HL-60 (cell line): ENCODE measurements at regions not wholly inside any gene's neighbourhood (a gene's known extent, or its start where the extent isn't known, plus 50 kb on each side); places are given as distances from the start of the nearest gene placed in this dataset.

Experiments used
- CTCF ChIP-seq: IDR thresholded peaks from one replicate; pipeline ENCODE4 v1.5.1; 2011; ENCODE audit warnings: low read length, control low read depth, inconsistent platforms; ENCODE audit not compliant: insufficient read depth
- SPI1 ChIP-seq: IDR thresholded peaks from 2 replicates; pipeline ENCODE4 v1.6.1; 2012; ENCODE audit warnings: low read depth, mild to moderate bottlenecking, borderline replicate concordance
- TF ChIP-seq, protein P1 (sequence below): IDR thresholded peaks from 2 replicates; pipeline ENCODE4 v1.6.1; 2012; ENCODE audit warnings: low read depth; ENCODE audit not compliant: insufficient replicate concordance

GRCh38 chr1:228872080-228872479 is 136.8 kb downstream of the RHOU start:
- TF ChIP-seq SPI1 (no peak), CTCF (no peak)
- TF ChIP-seq, protein P1, sequence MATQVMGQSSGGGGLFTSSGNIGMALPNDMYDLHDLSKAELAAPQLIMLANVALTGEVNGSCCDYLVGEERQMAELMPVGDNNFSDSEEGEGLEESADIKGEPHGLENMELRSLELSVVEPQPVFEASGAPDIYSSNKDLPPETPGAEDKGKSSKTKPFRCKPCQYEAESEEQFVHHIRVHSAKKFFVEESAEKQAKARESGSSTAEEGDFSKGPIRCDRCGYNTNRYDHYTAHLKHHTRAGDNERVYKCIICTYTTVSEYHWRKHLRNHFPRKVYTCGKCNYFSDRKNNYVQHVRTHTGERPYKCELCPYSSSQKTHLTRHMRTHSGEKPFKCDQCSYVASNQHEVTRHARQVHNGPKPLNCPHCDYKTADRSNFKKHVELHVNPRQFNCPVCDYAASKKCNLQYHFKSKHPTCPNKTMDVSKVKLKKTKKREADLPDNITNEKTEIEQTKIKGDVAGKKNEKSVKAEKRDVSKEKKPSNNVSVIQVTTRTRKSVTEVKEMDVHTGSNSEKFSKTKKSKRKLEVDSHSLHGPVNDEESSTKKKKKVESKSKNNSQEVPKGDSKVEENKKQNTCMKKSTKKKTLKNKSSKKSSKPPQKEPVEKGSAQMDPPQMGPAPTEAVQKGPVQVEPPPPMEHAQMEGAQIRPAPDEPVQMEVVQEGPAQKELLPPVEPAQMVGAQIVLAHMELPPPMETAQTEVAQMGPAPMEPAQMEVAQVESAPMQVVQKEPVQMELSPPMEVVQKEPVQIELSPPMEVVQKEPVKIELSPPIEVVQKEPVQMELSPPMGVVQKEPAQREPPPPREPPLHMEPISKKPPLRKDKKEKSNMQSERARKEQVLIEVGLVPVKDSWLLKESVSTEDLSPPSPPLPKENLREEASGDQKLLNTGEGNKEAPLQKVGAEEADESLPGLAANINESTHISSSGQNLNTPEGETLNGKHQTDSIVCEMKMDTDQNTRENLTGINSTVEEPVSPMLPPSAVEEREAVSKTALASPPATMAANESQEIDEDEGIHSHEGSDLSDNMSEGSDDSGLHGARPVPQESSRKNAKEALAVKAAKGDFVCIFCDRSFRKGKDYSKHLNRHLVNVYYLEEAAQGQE = no peak
